OCI-LY3 (cell line): ENCODE measurements at regions not wholly inside any gene's neighbourhood (a gene's known extent, or its start where the extent isn't known, plus 50 kb on each side); places are given as distances from the start of the nearest gene placed in this dataset.

Experiments used
- CTCF ChIP-seq: fragments of 200-600, 300-600 bp; sonication (generic); IDR thresholded peaks from 2 replicates; pipeline ENCODE4 v1.5.1; 2014; ENCODE audit warnings: antibody characterized with exemption, low read length, low read depth
- EZH2phosphoT487 ChIP-seq: fragments of 200-600 bp; shearing (Covaris generic); IDR thresholded peaks from 2 replicates; pipeline ENCODE4 v1.6.1; 2018; ENCODE audit warnings: antibody characterized with exemption, mixed run types, low read depth

- TF ChIP-seq CTCF (no peak), EZH2phosphoT487 (no peak)
These were observed 67.0 kb upstream of the SOD1 start for GRCh38 chr21:31592516-31592915.
